Activated CD8-positive, alpha-beta memory T cell treated with anti-CD3 and anti-CD28 coated beads, Interleukin-2, amount 50 U/mL, for 24 hours (primary cell): ENCODE measurements at regions not wholly inside any gene's neighbourhood (a gene's known extent, or its start where the extent isn't known, plus 50 kb on each side); places are given as distances from the start of the nearest gene placed in this dataset.

ENCODE experiments used
- DNase-seq: peaks from one replicate; pipeline ENCODE4 v3.0.0-alpha.2; 2020; ENCODE audit errors: extremely low read depth

- DNase-seq = no peak
Measured at GRCh38 chr11:39294648-39295047, 2164.8 kb downstream of the LRRC4C start.

DNA sequence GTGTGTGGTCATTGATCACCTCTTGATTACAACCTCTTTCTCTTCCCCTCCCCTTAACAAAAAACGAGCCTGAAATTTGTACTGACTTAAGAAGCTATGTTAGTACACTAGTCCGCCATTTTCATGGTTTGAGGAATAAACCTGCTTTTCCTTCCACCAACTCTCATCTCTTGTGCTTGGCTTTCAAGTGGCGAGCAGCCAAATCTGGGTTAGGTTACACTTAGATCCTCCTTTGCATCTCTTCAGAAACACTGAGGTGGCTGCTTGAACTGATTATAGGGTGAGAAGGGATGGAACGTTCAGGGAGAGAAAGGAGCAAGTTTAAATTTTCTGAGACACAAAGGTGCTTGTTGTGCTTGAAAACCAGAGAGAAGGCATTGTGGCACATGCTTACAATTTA lies 2171.4 kb downstream of the LRRC4C start:
- DNase-seq = no peak

DNA sequence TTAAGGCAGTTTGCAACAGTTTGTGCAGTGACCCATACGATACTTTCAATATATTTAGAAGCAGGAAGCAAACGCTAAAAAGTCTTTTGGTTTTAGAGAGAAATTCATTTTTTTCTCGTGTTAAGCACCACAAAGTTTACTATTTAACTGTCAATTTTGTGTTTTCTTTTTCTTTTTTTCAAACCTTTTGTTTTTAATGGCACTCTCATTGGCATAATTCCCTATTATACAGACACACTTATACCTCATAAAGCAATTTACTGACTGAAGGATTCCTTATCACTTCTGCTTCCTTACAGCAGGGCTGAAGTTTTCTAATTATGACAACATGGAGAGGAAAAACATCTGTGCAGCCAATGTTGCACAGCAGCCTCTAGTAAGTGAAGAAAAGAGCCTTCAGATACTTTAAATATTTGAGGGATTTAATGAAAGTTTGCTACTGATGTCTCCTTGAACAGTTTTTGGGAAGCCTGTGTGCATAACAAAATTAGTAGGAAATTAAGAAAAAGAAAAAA lies 2191.2 kb downstream of the LRRC4C start:
- no peak for DNase-seq

DNA sequence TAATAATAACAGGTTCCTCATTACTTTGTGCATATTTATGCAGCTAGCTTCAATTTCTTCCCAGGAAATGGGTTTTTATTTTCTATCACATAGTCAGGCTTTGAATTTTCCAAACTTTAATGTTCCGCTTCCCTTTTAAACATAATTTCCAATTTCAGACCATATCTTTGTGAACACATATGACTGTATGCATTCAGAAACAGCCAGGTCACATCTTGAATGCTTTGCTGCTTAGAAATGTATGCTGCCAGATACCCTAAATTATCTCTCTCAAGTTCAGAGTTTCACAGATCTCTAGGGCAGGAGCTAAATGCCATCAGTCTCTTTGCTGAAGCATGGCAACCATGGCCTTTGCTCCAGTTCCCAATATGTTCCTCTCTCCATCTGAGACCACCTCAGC lies 2203.8 kb downstream of the LRRC4C start:
- DNase-seq = no peak

GRCh38 chr11:39249566-39250365 lies 2209.7 kb downstream of the LRRC4C start:
- DNase-seq = no peak

- no peak for DNase-seq
Measured at GRCh38 chr11:39247570-39248137, 2211.8 kb downstream of the LRRC4C start.

DNA sequence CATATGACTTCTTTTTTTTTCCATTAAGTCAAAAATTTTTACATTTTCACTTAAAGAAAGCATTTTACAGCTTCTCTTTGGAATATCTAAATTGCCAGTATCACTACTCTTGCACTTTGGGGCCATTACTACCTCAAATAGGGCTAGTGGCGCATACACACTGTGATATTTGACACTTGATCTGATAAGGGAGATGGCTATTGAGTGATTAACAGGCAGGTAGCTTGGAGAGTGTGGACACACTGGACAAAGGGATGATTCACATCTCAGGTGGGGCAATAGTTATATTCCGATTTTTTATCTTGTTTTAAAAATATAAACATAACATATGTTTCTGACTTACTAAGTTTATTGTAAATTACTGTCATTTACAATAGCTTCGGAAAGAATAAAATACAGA lies 2219.9 kb downstream of the LRRC4C start:
- no peak for DNase-seq

DNA sequence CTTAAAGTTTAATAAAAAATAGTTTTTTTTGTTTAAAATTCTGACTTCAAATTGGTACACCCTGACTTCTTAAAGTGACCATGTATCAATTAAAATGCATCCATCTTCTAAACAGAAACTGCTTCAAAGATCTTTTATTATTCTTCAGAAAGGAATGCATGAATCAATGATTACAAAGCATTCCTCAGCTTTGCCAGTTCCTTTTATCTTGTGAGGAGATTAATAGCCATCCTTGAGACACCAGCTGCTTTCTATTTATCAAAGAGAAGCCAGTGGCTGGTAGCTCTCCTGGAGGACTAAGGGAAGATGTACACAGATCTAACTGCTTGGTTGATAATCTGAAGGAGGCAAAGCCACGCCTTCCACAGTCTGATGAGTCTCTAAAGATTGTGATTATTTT lies 2222.5 kb downstream of the LRRC4C start:
- DNase-seq = no peak

GRCh38 chr11:39221550-39222138 lies 2237.8 kb downstream of the LRRC4C start:
- no peak for DNase-seq

GRCh38 chr11:39220501-39221230 lies 2238.8 kb downstream of the LRRC4C start:
- DNase-seq = no peak

DNA sequence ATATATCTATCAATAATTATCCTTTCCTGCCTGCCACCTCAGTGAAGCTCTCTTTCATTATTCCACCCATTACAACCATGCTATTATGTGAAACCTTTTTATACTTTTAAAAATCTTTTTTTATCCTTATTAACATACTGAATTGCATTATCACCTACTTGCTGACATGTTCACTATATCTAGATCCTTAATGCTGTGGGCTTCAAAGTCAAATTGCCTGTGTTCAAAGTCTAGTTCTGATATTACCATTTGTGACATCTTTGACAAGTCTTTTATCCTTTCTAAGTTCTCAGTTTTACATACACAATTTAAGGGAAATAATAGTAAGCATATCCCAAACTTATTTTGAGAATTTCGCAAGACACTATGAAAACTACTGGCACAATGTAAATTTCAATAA lies 2239.4 kb downstream of the LRRC4C start:
- DNase-seq = no peak

- DNase-seq = no peak
Measured at GRCh38 chr11:39209981-39210380, 2249.5 kb downstream of the LRRC4C start.

- no peak for DNase-seq
Measured at GRCh38 chr11:39205236-39205995, 2254.0 kb downstream of the LRRC4C start.

DNA sequence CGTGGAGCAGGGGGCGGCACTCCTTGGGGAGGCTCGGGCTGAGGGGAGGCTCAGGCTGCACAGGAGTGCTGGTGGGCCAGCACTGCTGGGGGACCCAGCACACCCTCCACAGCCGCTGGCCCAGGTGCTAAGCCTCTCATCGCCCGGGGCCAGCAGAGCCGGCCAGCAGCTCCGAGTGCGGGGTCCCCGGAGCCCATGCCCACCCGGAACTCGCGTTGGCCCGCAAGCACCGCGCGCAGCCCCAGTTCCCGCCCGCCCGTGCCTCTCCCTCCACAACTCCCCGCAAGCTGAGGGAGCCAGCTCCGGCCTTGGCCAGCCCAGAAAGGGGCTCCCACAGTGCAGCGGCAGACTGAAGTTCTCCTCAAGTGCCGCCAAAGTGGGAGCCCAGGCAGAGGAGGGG lies 2266.8 kb downstream of the LRRC4C start:
- DNase-seq = no peak

GRCh38 chr11:39190751-39191150 lies 2268.7 kb downstream of the LRRC4C start:
- DNase-seq = no peak

- DNase-seq = no peak
Measured at GRCh38 chr11:39177678-39178077, 2281.8 kb downstream of the LRRC4C start.

GRCh38 chr11:39174965-39175364 lies 2284.5 kb downstream of the LRRC4C start:
- DNase-seq = no peak

DNA sequence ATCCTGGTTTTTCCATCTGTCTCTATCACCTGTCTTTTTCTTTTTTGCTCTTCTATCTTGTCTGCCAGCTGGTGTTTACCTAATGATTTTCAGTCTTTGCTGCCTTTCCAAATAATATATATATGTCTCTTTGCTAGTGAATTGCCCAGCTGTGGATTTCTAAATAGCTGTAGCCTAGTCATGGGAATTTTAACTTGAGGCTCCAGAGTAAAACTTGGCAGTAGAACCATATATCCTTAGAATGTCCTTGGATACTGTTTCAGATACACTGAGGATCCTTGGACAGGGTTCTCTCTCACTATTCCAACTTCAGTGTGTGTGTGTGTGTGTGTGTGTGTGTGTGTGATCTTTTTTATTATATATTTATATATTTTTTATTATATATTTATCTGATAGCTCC lies 2285.3 kb downstream of the LRRC4C start:
- DNase-seq = no peak

DNA sequence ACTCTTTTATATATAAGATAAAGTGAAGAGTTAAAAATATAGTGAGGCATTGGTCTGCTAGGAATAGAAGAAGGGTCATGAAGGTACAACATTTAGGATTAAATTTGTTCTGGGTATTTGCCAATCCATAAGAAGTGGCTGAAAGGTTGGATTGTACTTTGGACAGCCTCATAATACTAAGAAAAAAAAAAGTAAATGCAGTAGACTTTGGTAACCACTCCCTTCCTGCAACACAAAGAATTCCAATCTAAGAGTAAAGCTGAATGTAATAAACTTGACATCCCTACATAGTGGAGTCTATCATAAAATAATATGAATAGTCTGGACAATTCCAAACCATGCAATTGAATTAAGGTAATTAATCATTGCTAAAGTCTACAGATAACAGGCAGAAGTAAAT lies 2294.4 kb downstream of the LRRC4C start:
- no peak for DNase-seq

GRCh38 chr11:39149214-39149613 lies 2310.2 kb downstream of the LRRC4C start:
- DNase-seq = no peak

GRCh38 chr11:39145346-39145745 lies 2314.1 kb downstream of the LRRC4C start:
- DNase-seq = no peak
